ENCODE measurements at regions not wholly inside any gene's neighbourhood (a gene's known extent, or its start where the extent isn't known, plus 50 kb on each side); places are given as distances from the start of the nearest gene placed in this dataset.

GRCh38 chr5:56314529-56314928 is 81.4 kb upstream of the ANKRD55 start:
- TF ChIP-seq, protein P1, sequence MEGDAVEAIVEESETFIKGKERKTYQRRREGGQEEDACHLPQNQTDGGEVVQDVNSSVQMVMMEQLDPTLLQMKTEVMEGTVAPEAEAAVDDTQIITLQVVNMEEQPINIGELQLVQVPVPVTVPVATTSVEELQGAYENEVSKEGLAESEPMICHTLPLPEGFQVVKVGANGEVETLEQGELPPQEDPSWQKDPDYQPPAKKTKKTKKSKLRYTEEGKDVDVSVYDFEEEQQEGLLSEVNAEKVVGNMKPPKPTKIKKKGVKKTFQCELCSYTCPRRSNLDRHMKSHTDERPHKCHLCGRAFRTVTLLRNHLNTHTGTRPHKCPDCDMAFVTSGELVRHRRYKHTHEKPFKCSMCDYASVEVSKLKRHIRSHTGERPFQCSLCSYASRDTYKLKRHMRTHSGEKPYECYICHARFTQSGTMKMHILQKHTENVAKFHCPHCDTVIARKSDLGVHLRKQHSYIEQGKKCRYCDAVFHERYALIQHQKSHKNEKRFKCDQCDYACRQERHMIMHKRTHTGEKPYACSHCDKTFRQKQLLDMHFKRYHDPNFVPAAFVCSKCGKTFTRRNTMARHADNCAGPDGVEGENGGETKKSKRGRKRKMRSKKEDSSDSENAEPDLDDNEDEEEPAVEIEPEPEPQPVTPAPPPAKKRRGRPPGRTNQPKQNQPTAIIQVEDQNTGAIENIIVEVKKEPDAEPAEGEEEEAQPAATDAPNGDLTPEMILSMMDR (IDR thresholded peaks at IDR 0.05) = peak in 2 of 4 experiments; percentile 12 to 20
- TF ChIP-seq POLR2A (IDR thresholded peaks at IDR 0.05) = no peak

Measured in prostate gland (tissue), 2 donors.